KMS-11 (cell line): ENCODE measurements at regions not wholly inside any gene's neighbourhood (a gene's known extent, or its start where the extent isn't known, plus 50 kb on each side); places are given as distances from the start of the nearest gene placed in this dataset.

Experiments
- H2AFZ ChIP-seq: fragments of 200-600 bp; sonication (generic); 2 replicates; pipeline ENCODE4 v1.6.1; 2016; ENCODE audit warnings: antibody characterized with exemption, mixed run types, low read depth
- H3K27ac ChIP-seq: fragments of 200-600 bp; sonication (generic); 2 replicates; pipeline ENCODE4 v1.6.1; 2016; ENCODE audit warnings: mild to moderate bottlenecking, mixed run types
- H3K27me3 ChIP-seq: fragments of 200-600 bp; sonication (generic); 2 replicates; pipeline ENCODE4 v1.6.1; 2017; ENCODE audit warnings: mild to moderate bottlenecking, low read depth, mixed run types, moderate library complexity; ENCODE audit not compliant: insufficient read depth
- H3K36me3 ChIP-seq: fragments of 200-600 bp; sonication (generic); 2 replicates; pipeline ENCODE4 v1.6.1; 2017; ENCODE audit warnings: mild to moderate bottlenecking, mixed run types; ENCODE audit not compliant: insufficient read depth
- H3K4me1 ChIP-seq: fragments of 200-600 bp; sonication (generic); 2 replicates; pipeline ENCODE4 v1.6.1; 2016; ENCODE audit warnings: mild to moderate bottlenecking, low read depth, mixed run types; ENCODE audit not compliant: poor library complexity, severe bottlenecking
- H3K4me2 ChIP-seq: fragments of 200-600 bp; sonication (generic); 2 replicates; pipeline ENCODE4 v1.7.0; 2016; ENCODE audit warnings: mild to moderate bottlenecking, mixed run types
- H3K4me3 ChIP-seq: fragments of 200-600 bp; sonication (generic); IDR thresholded peaks from 2 replicates; pipeline ENCODE4 v1.6.1; 2017; ENCODE audit warnings: low read depth, low read length, mixed read lengths; ENCODE audit not compliant: insufficient read depth
- H3K79me2 ChIP-seq: fragments of 200-600 bp; sonication (generic); 2 replicates; pipeline ENCODE4 v1.6.1; 2016; ENCODE audit warnings: low read depth, mixed run types; ENCODE audit not compliant: insufficient read depth
- H3K9ac ChIP-seq: fragments of 200-600 bp; sonication (generic); 2 replicates; pipeline ENCODE4 v1.6.1; 2016; ENCODE audit warnings: mild to moderate bottlenecking, mixed run types
- H4K20me1 ChIP-seq: fragments of 200-600 bp; sonication (generic); 2 replicates; pipeline ENCODE4 v1.6.1; 2016; ENCODE audit warnings: mild to moderate bottlenecking, mixed run types; ENCODE audit not compliant: insufficient read depth
- TF ChIP-seq, protein P1 (sequence below): fragments of 200-600 bp; sonication (generic); conservative IDR thresholded peaks from 2 replicates; pipeline ENCODE4 v1.6.1; 2017; ENCODE audit warnings: low read depth, mild to moderate bottlenecking, antibody characterized with exemption, low read length, moderate library complexity, mixed read lengths

GRCh38 chr5:58185801-58186200 lies 274.1 kb downstream of the PLK2 start:
- H3K36me3 ChIP-seq, result no peaks in the 10 kb centered on the region
- TF ChIP-seq, protein P1, sequence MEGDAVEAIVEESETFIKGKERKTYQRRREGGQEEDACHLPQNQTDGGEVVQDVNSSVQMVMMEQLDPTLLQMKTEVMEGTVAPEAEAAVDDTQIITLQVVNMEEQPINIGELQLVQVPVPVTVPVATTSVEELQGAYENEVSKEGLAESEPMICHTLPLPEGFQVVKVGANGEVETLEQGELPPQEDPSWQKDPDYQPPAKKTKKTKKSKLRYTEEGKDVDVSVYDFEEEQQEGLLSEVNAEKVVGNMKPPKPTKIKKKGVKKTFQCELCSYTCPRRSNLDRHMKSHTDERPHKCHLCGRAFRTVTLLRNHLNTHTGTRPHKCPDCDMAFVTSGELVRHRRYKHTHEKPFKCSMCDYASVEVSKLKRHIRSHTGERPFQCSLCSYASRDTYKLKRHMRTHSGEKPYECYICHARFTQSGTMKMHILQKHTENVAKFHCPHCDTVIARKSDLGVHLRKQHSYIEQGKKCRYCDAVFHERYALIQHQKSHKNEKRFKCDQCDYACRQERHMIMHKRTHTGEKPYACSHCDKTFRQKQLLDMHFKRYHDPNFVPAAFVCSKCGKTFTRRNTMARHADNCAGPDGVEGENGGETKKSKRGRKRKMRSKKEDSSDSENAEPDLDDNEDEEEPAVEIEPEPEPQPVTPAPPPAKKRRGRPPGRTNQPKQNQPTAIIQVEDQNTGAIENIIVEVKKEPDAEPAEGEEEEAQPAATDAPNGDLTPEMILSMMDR, result no peak

DNA sequence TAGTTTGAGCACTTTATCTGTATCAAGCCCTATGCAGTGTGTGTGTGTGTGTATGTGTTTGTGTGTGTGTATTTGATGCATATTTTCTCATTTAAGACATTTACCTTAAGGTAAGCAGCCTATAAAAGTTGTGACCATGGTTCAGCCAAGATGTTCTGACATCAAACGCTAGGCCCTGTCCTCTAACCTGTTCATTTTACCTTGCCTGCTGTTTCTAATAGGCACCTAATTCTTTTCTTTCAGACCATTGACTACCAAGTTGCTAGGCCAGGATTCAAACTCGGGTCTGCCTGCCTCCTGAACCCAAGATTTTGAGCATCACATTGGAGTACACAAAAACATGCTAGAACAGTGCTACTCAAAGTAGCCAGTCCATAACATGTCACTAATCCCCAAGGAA lies 274.5 kb downstream of the PLK2 start:
- no peak overlapping the region for H2AFZ ChIP-seq
- no peak overlapping the region for H3K4me3 ChIP-seq
- H4K20me1 ChIP-seq, result no peaks in the 10 kb centered on the region
- H3K4me2 ChIP-seq, result no peak overlapping the region
- no peaks in the 10 kb centered on the region for H3K79me2 ChIP-seq
- no peak overlapping the region for H3K27ac ChIP-seq
- no peaks in the 10 kb centered on the region for H3K36me3 ChIP-seq
- TF ChIP-seq, protein P1, result no peak
- H3K27me3 ChIP-seq, result no peaks in the 10 kb centered on the region
- H3K9ac ChIP-seq, result no peak overlapping the region
- H3K4me1 ChIP-seq, result no peaks in the 10 kb centered on the region

More at GRCh38 chr5:58185801-58186200, 274.1 kb downstream of the PLK2 start:
- Histone ChIP-seq H3K79me2 (no peaks in the 10 kb centered on the region), H3K4me1 (no peaks in the 10 kb centered on the region), H3K9ac (no peak overlapping the region), H3K4me2 (no peak overlapping the region), H3K4me3 (no peak overlapping the region), H4K20me1 (no peaks in the 10 kb centered on the region), H3K27ac (no peak overlapping the region), H2AFZ (no peak overlapping the region), H3K27me3 (no peaks in the 10 kb centered on the region)

DNA sequence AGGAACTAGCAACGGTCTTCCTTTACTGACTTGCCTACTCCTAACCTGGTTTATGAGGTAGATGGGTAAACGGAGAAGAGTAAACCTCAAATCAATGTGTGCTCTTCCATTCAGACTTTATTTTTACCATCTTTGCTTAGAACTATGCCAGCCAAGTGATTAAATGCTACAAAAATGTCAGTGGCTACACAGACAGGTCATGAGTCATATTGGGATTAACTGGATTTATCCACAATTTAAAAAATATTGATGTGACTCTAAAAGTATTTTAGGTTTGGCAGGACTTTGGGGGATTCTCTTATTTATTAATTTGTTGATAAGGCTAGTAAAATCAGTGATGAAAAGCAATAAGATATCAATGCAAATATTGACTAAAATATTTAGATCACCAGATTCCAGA lies 275.0 kb downstream of the PLK2 start:
- H3K9ac ChIP-seq, result no peak overlapping the region
- H3K4me1 ChIP-seq, result no peaks in the 10 kb centered on the region
- no peaks in the 10 kb centered on the region for H3K79me2 ChIP-seq
- TF ChIP-seq, protein P1, result no peak
- H3K4me2 ChIP-seq, result no peak overlapping the region
- H4K20me1 ChIP-seq, result no peaks in the 10 kb centered on the region
- H3K27me3 ChIP-seq, result no peaks in the 10 kb centered on the region
- H3K36me3 ChIP-seq, result no peaks in the 10 kb centered on the region
- H2AFZ ChIP-seq, result no peak overlapping the region
- no peak overlapping the region for H3K4me3 ChIP-seq
- H3K27ac ChIP-seq, result no peak overlapping the region

- H3K9ac ChIP-seq, result no peak overlapping the region
- H4K20me1 ChIP-seq, result no peaks in the 10 kb centered on the region
- H3K4me2 ChIP-seq, result no peak overlapping the region
- H3K36me3 ChIP-seq, result no peaks in the 10 kb centered on the region
- H3K27me3 ChIP-seq, result no peaks in the 10 kb centered on the region
- no peaks in the 10 kb centered on the region for H3K79me2 ChIP-seq
- no peak overlapping the region for H2AFZ ChIP-seq
- no peak overlapping the region for H3K27ac ChIP-seq
- no peaks in the 10 kb centered on the region for H3K4me1 ChIP-seq
- H3K4me3 ChIP-seq, result no peak overlapping the region
- TF ChIP-seq, protein P1, result no peak
These were observed 276.1 kb downstream of the PLK2 start for GRCh38 chr5:58183786-58184085.
